Smooth muscle cell (in vitro differentiated cells): ENCODE measurements at regions not wholly inside any gene's neighbourhood (a gene's known extent, or its start where the extent isn't known, plus 50 kb on each side); places are given as distances from the start of the nearest gene placed in this dataset.

ENCODE experiments used
- DNase-seq: peaks from one replicate; lab custom pipeline; 2025; ENCODE audit not compliant: unreplicated experiment; lab: John Stamatoyannopoulos, UW
- H2AFZ ChIP-seq: fragments of 200-600 bp; sonication (generic); 2 replicates; pipeline ENCODE4 v1.6.0; 2016; ENCODE audit warnings: antibody characterized with exemption, low read depth, mild to moderate bottlenecking
- H3F3A ChIP-seq: fragments of 200-600 bp; sonication (generic); 2 replicates; pipeline ENCODE4 v1.6.0; 2017; ENCODE audit warnings: antibody characterized with exemption, low read depth
- H3K27ac ChIP-seq: fragments of 200-600 bp; sonication (generic); 2 replicates; pipeline ENCODE4 v1.5.1; 2016; ENCODE audit warnings: low read depth, mild to moderate bottlenecking
- H3K27me3 ChIP-seq: fragments of 200-600 bp; sonication (generic); 2 replicates; pipeline ENCODE4 v1.6.1; 2016; ENCODE audit warnings: low read depth, mild to moderate bottlenecking
- H3K36me3 ChIP-seq: fragments of 200-600 bp; sonication (generic); 2 replicates; pipeline ENCODE4 v1.5.1; 2016; ENCODE audit warnings: low read depth
- H3K4me1 ChIP-seq: fragments of 200-600 bp; sonication (generic); 2 replicates; pipeline ENCODE4 v1.5.1; 2016; ENCODE audit warnings: low read depth
- H3K4me2 ChIP-seq: fragments of 200-600 bp; sonication (generic); 2 replicates; pipeline ENCODE4 v1.6.0; 2016; ENCODE audit warnings: mild to moderate bottlenecking
- H3K4me3 ChIP-seq: fragments of 200-600 bp; sonication (generic); 2 replicates; pipeline ENCODE4 v1.5.1; 2016; ENCODE audit warnings: mild to moderate bottlenecking
- H3K79me2 ChIP-seq: fragments of 200-600 bp; sonication (generic); 2 replicates; pipeline ENCODE4 v1.6.0; 2016; ENCODE audit warnings: low read depth, mild to moderate bottlenecking
- H3K9ac ChIP-seq: fragments of 200-600 bp; sonication (generic); 2 replicates; pipeline ENCODE4 v1.6.0; 2016; ENCODE audit warnings: low read depth
- H3K9me3 ChIP-seq: fragments of 200-600 bp; sonication (generic); replicated peaks from 2 replicates; pipeline ENCODE4 v1.5.1; 2016; ENCODE audit warnings: low read depth
- H4K20me1 ChIP-seq: fragments of 200-600 bp; sonication (generic); 2 replicates; pipeline ENCODE4 v1.6.0; 2016; ENCODE audit warnings: low read depth
- CTCF ChIP-seq: fragments of 200-600 bp; sonication (generic); IDR thresholded peaks from 2 replicates; pipeline ENCODE4 v1.5.1; 2017; ENCODE audit warnings: borderline replicate concordance, mild to moderate bottlenecking, antibody characterized with exemption; ENCODE audit not compliant: insufficient read depth, poor library complexity, severe bottlenecking
- WGBS: methylation state at CpG from one replicate; pipeline ENCODE4 v1.1.7; 2016; ENCODE audit warnings: low lambda C conversion rate; 5-methylcytosine and 5-hydroxymethylcytosine counted together

- peak overlapping the region; percentile 5 for H2AFZ ChIP-seq
- WGBS = 63% methylated on average over 3 of the region's 3 CpGs
- no peak for DNase-seq
Measured at GRCh38 chr3:111252779-111253178, 181.2 kb downstream of the NECTIN3 start.

GRCh38 chr3:111253733-111254132, 182.1 kb downstream of the NECTIN3 start:
- TF ChIP-seq CTCF = no peak
- 91% methylated on average over 2 of the region's 2 CpGs for WGBS
- no peaks in the 10 kb centered on the region for H3K79me2 ChIP-seq
- no peak overlapping the region for H3K4me3 ChIP-seq
- H3K27ac ChIP-seq = no peak overlapping the region
- H3K4me1 ChIP-seq = no peaks in the 10 kb centered on the region
- H4K20me1 ChIP-seq = no peaks in the 10 kb centered on the region
- no peak for DNase-seq
- H2AFZ ChIP-seq = no peak overlapping the region
- no peaks in the 10 kb centered on the region for H3K27me3 ChIP-seq
- H3F3A ChIP-seq = no peaks in the 10 kb centered on the region
- no peaks in the 10 kb centered on the region for H3K36me3 ChIP-seq
- H3K9me3 ChIP-seq = no peaks in the 10 kb centered on the region
- no peak overlapping the region for H3K9ac ChIP-seq
- H3K4me2 ChIP-seq = no peak overlapping the region

More at GRCh38 chr3:111252779-111253178, 181.2 kb downstream of the NECTIN3 start:
- Histone ChIP-seq H3F3A (no peaks in the 10 kb centered on the region), H3K9ac (no peak overlapping the region), H3K4me2 (peak overlapping the region; percentile 12), H3K4me1 (no peaks in the 10 kb centered on the region), H3K9me3 (no peaks in the 10 kb centered on the region), H3K27me3 (no peaks in the 10 kb centered on the region), H3K27ac (no peak overlapping the region), H3K36me3 (no peaks in the 10 kb centered on the region), H3K79me2 (no peaks in the 10 kb centered on the region), H3K4me3 (no peak overlapping the region), H4K20me1 (no peaks in the 10 kb centered on the region)
- no peak for TF ChIP-seq CTCF

GRCh38 chr3:111260878-111261277, 189.3 kb downstream of the NECTIN3 start:
- Histone ChIP-seq H3K79me2 (no peaks in the 10 kb centered on the region), H4K20me1 (no peaks in the 10 kb centered on the region), H3K4me1 (no peaks in the 10 kb centered on the region), H3K27ac (no peak overlapping the region), H3K9me3 (no peaks in the 10 kb centered on the region), H2AFZ (no peak overlapping the region), H3K9ac (no peak overlapping the region), H3K4me3 (no peak overlapping the region), H3K4me2 (no peak overlapping the region), H3K27me3 (no peaks in the 10 kb centered on the region), H3F3A (no peaks in the 10 kb centered on the region), H3K36me3 (no peaks in the 10 kb centered on the region)
- TF ChIP-seq CTCF = no peak
- DNase-seq = no peak

GRCh38 chr3:111269777-111270176, 198.2 kb downstream of the NECTIN3 start:
- Histone ChIP-seq H4K20me1 (no peaks in the 10 kb centered on the region), H3K4me3 (no peak overlapping the region), H3K4me2 (no peak overlapping the region), H3K9ac (no peak overlapping the region), H3K79me2 (no peaks in the 10 kb centered on the region), H2AFZ (no peak overlapping the region), H3K9me3 (no peaks in the 10 kb centered on the region), H3F3A (no peaks in the 10 kb centered on the region), H3K4me1 (no peaks in the 10 kb centered on the region), H3K27me3 (no peaks in the 10 kb centered on the region), H3K27ac (no peak overlapping the region), H3K36me3 (no peaks in the 10 kb centered on the region)
- no peak for TF ChIP-seq CTCF
- DNase-seq = no peak
- WGBS = 63% methylated on average over 2 of the region's 2 CpGs
